GM21528 (cell line): ENCODE measurements at regions not wholly inside any gene's neighbourhood (a gene's known extent, or its start where the extent isn't known, plus 50 kb on each side); places are given as distances from the start of the nearest gene placed in this dataset.

Experiments
- ATAC-seq: cut with Tn5 transposase; IDR thresholded peaks from one replicate; pipeline ENCODE4 v1.9.1; 2021; ENCODE audit warnings: mild to moderate bottlenecking, moderate library complexity; ENCODE audit not compliant: unreplicated experiment, low FRiP score

- no peak for ATAC-seq
Observed at GRCh38 chr10:120403109-120403508, 53.9 kb upstream of the PLPP4 start.

- no peak for ATAC-seq
Observed at GRCh38 chr10:120406376-120406775, 50.7 kb upstream of the PLPP4 start.
